ENCODE measurements at regions not wholly inside any gene's neighbourhood (a gene's known extent, or its start where the extent isn't known, plus 50 kb on each side); places are given as distances from the start of the nearest gene placed in this dataset.
"Not testable (repeated sequence)": the region's sequence is repeated elsewhere in the genome, so short reads cannot be mapped to it uniquely, and the experiment has no call there.

DNA sequence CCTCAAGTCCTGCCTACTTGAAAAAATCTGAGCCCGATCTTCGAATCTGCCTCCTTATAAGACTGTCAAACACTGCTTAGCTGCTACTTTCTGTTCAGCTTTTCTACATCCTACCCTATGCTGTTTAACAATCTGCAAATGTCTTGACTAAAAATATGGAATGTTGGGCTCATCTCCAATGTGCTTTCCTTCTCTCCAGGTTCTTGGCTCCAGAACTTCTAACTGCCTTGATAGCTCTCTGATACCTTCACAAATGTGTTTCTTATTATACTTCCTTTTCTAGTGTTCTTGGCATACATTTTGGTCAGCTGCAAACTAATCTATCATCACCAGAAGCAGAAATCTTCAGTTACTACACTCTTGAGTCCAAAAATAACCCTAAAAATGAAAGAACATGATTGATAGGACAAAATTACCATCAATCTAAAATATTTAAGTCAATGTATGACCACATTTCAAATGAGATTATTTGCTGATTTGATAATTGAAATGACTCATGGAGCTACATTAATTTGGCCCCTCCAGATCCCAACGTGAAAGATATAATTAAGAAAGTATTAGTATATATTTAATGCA lies 372.3 kb upstream of the MON1B start:
- DNase-seq: no peak

DNA sequence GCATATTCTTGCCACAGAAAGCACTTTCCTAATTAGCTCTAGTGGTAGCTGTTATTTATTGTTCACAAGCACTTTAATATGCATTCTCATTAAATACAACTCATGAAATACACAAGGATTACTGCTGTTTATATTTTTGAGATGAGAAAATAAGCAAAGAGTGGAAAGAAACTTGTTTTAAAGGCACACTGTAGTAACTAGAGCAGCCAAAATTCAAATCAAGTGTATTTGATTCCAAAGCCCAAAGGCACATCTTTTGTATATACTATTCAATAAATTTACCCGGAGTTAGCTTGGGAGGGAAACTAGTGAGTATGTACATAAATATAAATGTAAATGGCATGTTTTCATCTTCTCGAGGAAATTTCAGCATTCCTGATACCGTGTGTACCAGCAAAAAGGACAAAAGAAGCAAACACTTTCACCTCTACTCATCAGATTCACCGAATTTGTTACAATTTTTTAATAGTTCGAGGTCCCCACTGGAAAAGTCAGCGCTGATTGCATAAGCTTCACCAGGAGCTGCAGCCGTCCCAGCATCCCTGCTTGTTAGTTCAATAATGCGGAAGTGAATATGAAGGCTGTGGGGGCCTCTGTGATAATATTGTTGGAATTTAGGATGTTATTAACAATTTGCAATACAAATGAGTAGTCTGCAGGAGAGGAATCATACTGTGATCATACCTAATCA lies 371.6 kb upstream of the MON1B start:
- DNase-seq: no peak

DNA sequence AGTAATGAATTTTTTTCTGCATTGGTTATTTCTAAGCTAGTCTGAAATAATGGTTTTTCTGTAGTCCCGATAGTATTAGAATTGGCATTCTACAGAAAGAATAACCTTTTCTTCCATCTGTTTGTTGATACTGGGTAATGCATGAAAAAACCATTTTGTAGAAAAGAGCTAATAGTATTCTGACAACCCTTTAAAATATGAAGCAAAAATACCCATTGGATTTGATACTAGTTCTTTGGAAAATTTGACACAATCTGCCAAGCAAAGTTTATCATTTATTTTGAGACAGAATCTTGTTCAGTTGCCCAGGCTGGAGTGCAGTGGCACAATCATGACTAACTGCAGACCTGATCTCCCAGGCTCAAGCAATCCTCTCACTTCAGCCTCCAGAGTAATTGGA lies 366.8 kb upstream of the MON1B start:
- no peak for DNase-seq

GRCh38 chr16:76824791-76825190 lies 366.2 kb upstream of the MON1B start:
- no peak for DNase-seq

GRCh38 chr16:76835339-76835738 lies 355.7 kb upstream of the MON1B start:
- DNase-seq: no peak

GRCh38 chr16:76835779-76836300 lies 355.1 kb upstream of the MON1B start:
- DNase-seq: no peak

DNA sequence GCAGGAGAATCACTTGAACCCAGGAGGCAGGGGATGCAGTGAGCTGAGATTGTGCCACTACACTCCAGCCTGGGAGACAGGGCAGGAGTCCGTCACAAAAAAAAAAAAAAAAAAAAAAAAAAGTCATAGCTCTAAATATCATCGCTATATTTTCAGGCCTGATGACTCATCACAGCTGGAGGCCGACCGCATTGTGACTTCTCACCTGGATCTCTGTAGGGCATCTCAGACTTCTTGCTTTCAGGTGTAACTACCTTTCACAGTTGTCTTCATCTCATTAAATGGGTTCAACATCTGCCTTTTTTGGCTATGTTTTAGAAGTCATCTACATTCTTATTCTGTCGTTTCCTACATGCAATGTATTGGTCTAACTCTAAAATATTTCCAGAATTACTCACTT lies 353.1 kb upstream of the MON1B start:
- no peak for DNase-seq

DNA sequence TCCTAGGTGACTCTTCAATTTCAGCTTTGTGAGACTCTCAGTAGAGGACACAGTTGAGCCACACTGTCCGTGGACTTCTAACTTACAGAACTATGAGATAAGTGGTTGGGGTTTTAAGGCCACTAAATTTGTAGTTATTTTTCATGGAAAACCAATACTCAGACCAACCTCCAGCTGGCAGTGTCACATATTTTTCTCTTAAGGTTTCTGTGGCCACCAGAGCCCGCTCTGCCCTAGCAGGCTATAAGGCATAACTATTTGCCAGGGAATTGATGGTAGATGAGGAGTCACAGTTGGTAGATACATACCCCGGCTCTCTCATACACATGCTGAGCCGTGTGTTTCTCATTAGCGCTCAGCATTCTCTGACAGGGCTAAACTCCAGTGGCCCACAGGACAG lies 336.8 kb upstream of the MON1B start:
- no peak for DNase-seq

DNA sequence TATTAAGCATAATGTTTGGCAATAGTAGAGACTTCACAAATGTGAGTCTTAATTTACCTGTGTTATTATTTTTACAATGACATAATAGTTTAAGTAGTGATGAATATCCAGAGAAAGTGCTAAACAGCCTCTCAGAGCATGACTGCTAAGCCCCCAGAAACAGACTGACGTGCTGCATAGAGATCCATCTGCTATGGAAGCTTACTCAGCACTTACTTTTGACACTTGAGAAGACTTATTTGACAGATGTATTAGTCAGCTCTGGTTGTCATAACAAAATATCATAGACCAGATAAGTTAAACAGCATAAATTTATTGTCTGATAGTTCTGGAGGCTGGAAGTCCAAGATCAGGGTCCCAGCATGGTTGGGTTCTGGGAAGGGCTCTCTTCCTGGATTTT lies 334.9 kb upstream of the MON1B start:
- no peak for DNase-seq

DNA sequence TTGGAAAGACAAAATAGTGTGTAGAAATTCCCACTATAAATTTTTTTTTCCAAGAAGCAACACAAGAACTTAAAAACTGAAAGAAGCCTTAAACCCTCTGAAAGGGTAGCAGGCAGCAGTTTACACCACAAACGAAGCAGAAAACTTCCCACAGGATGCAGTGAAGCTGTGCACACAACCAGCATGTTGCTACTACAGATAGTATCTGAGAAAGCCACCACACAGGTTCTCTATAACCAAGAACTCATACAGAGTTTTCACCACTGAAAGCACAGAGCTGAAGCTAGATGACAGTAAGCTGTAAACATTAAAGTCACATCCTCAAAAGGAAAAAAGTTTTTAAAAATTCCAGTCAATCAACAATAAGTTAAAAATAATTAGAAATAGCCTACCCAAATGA lies 333.6 kb upstream of the MON1B start:
- DNase-seq: no peak

DNA sequence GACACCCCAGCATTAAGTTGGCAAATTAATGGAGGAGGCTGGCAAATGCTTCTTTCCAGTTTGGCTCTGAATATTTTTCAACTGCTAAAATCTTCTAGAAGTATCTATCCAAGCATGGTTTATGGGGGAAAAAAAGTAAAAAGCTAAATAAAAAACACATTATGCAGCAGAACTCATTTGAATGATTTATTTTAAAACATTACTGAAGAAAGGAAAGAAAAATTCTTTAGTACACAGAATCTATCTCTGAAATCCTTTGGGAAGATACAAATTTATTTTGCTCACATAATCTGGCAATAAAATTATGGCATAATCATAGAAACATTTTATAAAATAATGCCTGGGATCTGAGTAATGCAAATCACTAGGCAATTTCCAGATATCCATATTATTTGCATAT lies 328.1 kb upstream of the MON1B start:
- no peak for DNase-seq

DNA sequence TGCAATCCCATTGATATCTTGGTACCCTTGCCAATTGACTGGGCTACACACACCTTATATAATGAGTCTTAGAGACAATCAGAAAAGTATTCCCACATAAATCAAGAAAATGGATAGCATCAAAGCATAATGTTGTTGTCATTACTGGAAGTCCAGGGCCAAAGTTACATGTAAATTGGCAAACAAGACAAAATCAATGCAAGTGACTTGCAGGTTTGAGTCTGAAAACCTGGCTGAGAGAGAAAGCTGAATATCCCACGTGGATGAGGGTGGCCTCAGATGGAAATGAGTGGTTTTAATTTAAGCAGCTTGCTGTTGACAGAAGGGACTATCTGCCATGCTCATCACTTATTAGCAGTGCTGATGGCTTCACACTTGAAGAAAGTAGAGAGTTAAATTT lies 324.0 kb upstream of the MON1B start:
- no peak for DNase-seq

DNA sequence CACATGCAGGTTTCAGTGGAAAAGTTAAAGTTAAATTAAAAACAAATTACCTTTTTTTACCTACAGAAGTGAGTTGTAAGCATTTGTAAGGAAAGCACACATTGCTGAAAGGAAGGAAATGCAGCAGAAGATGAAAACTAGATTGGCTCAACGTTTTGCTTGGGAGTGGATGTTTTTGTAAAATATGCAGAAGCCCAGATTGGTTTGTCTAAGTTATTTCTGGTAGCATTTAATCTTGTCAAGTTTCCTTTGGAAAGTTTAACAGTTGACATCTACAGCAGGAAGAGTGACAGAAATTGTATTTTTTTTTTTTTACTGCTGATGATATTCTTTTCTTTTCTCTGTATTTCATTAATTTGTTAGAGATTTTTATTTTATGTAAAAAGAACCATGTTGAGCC lies 315.1 kb upstream of the MON1B start:
- DNase-seq: no peak

DNA sequence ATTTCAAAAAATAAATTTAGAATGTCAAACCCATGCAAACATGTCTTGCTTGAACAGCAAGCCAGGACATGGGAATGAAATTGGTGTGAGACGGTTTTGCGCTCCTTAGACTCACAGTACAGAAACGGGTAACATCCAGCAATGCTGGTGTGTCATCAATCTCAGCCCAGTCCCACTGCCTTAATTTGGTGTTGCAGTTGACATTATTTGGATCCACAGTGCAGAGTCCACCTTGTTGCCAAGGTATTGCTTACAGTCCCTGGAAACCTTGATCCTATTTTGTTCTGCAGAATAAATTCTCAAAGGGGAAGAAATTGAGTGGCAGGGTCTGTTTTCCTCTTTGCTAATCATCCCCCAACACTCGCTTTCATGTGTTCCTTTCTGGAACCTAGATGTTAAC lies 311.6 kb upstream of the MON1B start:
- DNase-seq: no peak

- not testable (repeated sequence) for DNase-seq
Observed at GRCh38 chr16:76880523-76880922, 310.5 kb upstream of the MON1B start.

DNA sequence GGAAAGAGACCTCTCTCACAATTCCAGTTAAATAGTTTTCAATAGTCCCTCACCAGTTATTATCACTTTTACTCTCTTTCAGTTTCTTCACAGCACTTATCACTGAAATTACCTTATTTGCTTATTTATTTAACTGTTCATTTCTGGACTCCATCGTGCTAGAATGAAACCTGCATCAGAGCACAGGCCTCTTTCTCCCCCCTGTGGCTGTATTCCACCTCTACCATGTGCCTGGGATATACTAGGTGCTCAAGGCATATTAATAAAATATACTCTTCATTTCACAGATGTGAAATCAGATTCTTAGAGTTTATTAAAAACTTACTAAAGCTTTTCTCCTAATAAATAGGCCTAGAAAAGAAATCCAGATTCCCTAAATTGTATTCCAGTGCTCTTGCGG lies 308.9 kb upstream of the MON1B start:
- no peak for DNase-seq

- no peak for DNase-seq
Observed at GRCh38 chr16:76883076-76883475, 307.9 kb upstream of the MON1B start.

GRCh38 chr16:76885776-76886537 lies 305.0 kb upstream of the MON1B start:
- no peak for DNase-seq

DNA sequence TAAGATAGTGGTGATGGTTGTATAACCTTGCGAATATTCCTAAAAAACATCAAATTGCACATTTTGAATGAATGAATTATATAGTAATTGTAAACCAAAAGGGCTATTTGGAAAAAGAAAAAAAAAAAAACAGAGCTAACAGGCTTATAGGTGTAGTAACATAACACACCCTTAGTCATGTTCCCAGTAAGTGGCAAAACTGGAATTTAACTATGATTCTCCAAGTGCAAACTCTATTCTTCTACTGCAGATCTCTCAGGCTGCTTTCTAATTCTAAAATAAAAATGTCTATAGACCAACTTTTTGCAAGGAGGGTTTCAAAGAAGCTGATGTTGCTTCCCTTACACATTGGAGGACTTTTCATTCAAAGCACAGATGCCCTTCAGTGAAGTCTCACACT lies 293.2 kb upstream of the MON1B start:
- DNase-seq: no peak

- no peak for DNase-seq
Observed at GRCh38 chr16:76899767-76900166, 291.2 kb upstream of the MON1B start.

DNA sequence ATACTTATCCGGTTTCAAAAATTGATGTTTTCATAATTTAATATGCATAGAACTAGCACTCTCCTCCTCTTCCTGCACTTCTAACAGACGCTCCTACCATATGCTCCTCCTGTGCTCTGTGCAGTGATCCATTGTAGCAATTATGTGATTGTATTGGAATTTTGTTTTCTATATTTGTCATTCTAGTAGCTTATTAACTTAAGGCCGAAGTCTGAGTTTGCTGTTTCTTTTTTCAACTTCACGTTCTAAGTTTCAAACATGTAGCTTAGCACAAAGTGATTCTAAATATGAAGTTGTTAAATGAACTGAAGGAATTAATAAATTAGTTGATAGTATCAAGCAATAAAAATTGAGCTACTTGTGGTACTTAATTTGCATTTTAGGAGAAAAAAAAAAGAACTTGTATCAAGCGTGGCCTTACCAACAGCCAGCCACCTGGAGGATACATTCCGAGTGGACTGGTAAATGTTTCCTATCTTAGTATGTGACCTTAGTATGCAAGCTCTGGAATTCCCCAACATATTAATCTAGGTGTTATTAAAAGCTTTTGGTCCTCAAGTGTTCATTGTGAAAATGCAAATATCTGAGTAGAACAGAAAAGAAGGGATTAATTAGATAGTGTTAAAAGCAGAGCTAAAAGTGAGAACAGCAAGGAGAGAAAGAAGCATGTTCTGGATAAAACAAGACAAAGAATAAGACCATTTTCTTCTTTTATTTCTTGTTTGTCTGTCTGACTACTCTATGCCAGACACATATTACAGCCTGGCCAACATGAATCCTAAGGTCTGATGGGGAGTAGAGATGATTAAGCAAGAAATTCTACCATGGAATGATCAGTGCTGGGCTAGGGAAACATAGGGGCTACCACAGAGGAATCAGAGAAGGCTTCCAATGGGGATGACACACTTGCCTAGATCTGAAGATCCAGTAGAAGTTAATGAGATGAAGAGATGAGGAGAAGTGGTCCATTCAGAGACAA lies 290.4 kb upstream of the MON1B start:
- DNase-seq: no peak

DNA sequence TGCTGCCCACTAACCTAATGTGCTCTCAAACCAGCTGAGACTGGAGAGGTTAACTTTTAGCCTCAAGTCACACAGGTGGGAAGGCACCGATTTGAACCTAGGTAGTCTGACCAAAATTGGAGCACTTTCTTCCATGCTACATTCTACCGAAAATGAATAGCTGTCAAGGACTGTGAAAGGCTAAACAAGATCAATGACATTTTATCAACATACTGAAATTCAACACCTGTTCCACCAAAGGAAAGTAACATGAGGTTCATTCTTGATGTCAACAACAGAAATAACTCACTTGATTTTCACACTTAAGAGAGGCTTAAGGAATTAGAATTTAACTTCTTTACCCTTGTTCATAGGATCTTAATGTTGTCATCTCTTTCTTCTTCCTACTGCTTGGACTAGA lies 284.4 kb upstream of the MON1B start:
- no peak for DNase-seq

DNA sequence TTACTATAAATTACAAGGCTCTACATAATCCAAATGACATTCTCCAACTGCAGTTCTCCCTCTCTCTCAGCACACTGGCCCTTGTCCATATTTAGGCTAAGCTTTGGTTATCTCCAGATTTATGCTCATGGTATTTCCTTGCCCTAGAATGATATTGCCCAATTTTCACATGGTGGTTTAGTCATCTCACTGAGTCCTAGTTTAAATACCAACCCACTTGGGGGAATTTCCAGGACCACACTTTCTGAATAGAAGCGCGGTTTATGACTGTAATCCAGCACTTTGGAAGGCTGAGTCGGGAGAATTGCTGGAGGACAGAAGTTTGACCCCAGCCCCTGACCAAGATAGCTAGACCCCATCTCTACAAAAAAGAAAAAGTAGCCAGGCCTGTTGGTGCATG lies 280.1 kb upstream of the MON1B start:
- DNase-seq: no peak
